CD14-positive monocyte (primary cell): ENCODE measurements at regions not wholly inside any gene's neighbourhood (a gene's known extent, or its start where the extent isn't known, plus 50 kb on each side); places are given as distances from the start of the nearest gene placed in this dataset.
A peak's percentile ranks its signal among the peaks of the same experiment; 100 is the strongest.

Experiments used
- DNase-seq, 3 donors: peaks; one replicate each; pipeline ENCODE4 v3.0.0-alpha.2; 2011 to 2022
- H2AFZ ChIP-seq: 2 replicates; pipeline ENCODE4 v1.6.0; 2012; ENCODE audit warnings: mild to moderate bottlenecking, low read depth, low read length, inconsistent platforms; ENCODE audit not compliant: insufficient read depth, poor library complexity, severe bottlenecking
- H3K27ac ChIP-seq, 2 donors: 1 replicate in 1 of 2; 2 replicates in 1 of 2; pipeline ENCODE4 v1.5.1; 2012 to 2013; ENCODE audit warnings: low read length in 2 of 2, control low read depth in 1 of 2, inconsistent platforms in 1 of 2, low read depth in 1 of 2, mild to moderate bottlenecking in 1 of 2
- H3K27me3 ChIP-seq, 2 donors: one replicate each; pipeline versions ENCODE4 v1.6.0 to v1.6.1; 2011 to 2013; ENCODE audit warnings: low read length in 2 of 2; ENCODE audit not compliant: control insufficient read depth in 2 of 2, insufficient read depth in 2 of 2
- H3K36me3 ChIP-seq, 2 donors: replicated peaks in 1 of 2; 1 replicate in 1 of 2; 2 replicates in 1 of 2; pipeline versions ENCODE4 v1.5.1 to v1.6.1; 2012 to 2013; ENCODE audit warnings: low read length in 2 of 2, control low read depth in 1 of 2, inconsistent platforms in 1 of 2, mild to moderate bottlenecking in 1 of 2; ENCODE audit not compliant: insufficient read depth in 2 of 2, control insufficient read depth in 1 of 2
- H3K4me1 ChIP-seq, 2 donors: 1 replicate in 1 of 2; 2 replicates in 1 of 2; pipeline versions ENCODE4 v1.5.1 to v1.6.1; 2012 to 2013; ENCODE audit warnings: low read length in 2 of 2, control low read depth in 1 of 2, inconsistent platforms in 1 of 2, mild to moderate bottlenecking in 1 of 2, moderate library complexity in 1 of 2; ENCODE audit not compliant: insufficient read depth in 2 of 2, control insufficient read depth in 1 of 2
- H3K4me2 ChIP-seq: replicated peaks from 2 replicates; pipeline ENCODE3; 2012; ENCODE audit warnings: low read length, moderate library complexity, mild to moderate bottlenecking; ENCODE audit not compliant: poor library complexity, severe bottlenecking; ENCODE audit errors: extremely low read depth
- H3K4me3 ChIP-seq, 3 experiments: fragments of 200-600 bp in 1 of 3; sonication (generic) in 1 of 3; replicated peaks in 1 of 3; 1 replicate in 2 of 3; 2 replicates in 1 of 3; pipeline ENCODE4 v1.5.1; 2011 to 2013; ENCODE audit warnings: low read length in 3 of 3, mild to moderate bottlenecking in 3 of 3, control low read depth in 2 of 3, low read depth in 2 of 3, inconsistent platforms in 1 of 3, moderate library complexity in 1 of 3
- H3K79me2 ChIP-seq: 2 replicates; pipeline ENCODE4 v1.6.0; 2012; ENCODE audit warnings: mild to moderate bottlenecking, control low read depth, inconsistent platforms, low read length, moderate library complexity; ENCODE audit not compliant: insufficient read depth
- H3K9ac ChIP-seq: 2 replicates; pipeline ENCODE4 v1.6.0; 2017; ENCODE audit warnings: low read length, mild to moderate bottlenecking; ENCODE audit not compliant: insufficient read depth, poor library complexity, severe bottlenecking
- H3K9me3 ChIP-seq, 2 donors: replicated peaks in 1 of 2; 1 replicate in 1 of 2; 2 replicates in 1 of 2; pipeline versions ENCODE4 v1.5.1 to v1.6.1; 2012 to 2013; ENCODE audit warnings: low read length in 2 of 2, control low read depth in 1 of 2; ENCODE audit not compliant: control insufficient read depth in 1 of 2, insufficient read depth in 1 of 2
- H4K20me1 ChIP-seq: 2 replicates; pipeline ENCODE4 v1.6.0; 2012; ENCODE audit warnings: mild to moderate bottlenecking, low read length, control low read depth, moderate library complexity; ENCODE audit not compliant: insufficient read depth
- H3K27ac Mint-ChIP-seq, 7 donors: one replicate each; pipeline ENCODE4 v1.8.0; 2020; ENCODE audit warnings: mild to moderate bottlenecking in 7 of 7, mixed read lengths in 7 of 7, moderate library complexity in 6 of 7, inconsistent platforms in 2 of 7
- H3K27me3 Mint-ChIP-seq, 3 donors: one replicate each; pipeline ENCODE4 v1.8.0; 2021 to 2022; ENCODE audit warnings: low read depth in 3 of 3, mild to moderate bottlenecking in 3 of 3, mixed read lengths in 3 of 3, moderate library complexity in 3 of 3, inconsistent platforms in 1 of 3
- H3K36me3 Mint-ChIP-seq, 2 donors: one replicate each; pipeline ENCODE4 v1.8.0; 2020; ENCODE audit warnings: mixed read lengths in 2 of 2, inconsistent platforms in 1 of 2, mild to moderate bottlenecking in 1 of 2
- H3K4me1 Mint-ChIP-seq: one replicate; pipeline ENCODE4 v1.8.0; 2020; ENCODE audit warnings: mild to moderate bottlenecking, mixed read lengths
- H3K4me3 Mint-ChIP-seq, 2 donors: one replicate each; pipeline ENCODE4 v1.8.0; 2020; ENCODE audit warnings: mild to moderate bottlenecking in 2 of 2, mixed read lengths in 2 of 2, moderate library complexity in 1 of 2
- H3K9me3 Mint-ChIP-seq, 7 donors: one replicate each; pipeline ENCODE4 v1.8.0; 2020 to 2022; ENCODE audit warnings: mixed read lengths in 7 of 7, mild to moderate bottlenecking in 6 of 7, moderate library complexity in 6 of 7, inconsistent platforms in 2 of 7
- WGBS: methylation state at CpG from one replicate; pipeline ENCODE4 v1.1.5; 2013; ENCODE audit warnings: missing lambda C conversion rate; ENCODE audit not compliant: insufficient coverage; 5-methylcytosine and 5-hydroxymethylcytosine counted together
- intact Hi-C, 2 donors: fragments of 100-400 bp; cut with micrococcal nuclease; formaldehyde crosslinking; loops; one replicate each; pipeline versions ENCODE4 v1.15.0 to v1.15.1; 2023
- TF ChIP-seq, protein P1 (sequence below): fragments of 200-600 bp; IDR thresholded peaks from one replicate; pipeline ENCODE4 v1.8.0; 2022; ENCODE audit warnings: antibody characterized with exemption, mild to moderate bottlenecking

DNA sequence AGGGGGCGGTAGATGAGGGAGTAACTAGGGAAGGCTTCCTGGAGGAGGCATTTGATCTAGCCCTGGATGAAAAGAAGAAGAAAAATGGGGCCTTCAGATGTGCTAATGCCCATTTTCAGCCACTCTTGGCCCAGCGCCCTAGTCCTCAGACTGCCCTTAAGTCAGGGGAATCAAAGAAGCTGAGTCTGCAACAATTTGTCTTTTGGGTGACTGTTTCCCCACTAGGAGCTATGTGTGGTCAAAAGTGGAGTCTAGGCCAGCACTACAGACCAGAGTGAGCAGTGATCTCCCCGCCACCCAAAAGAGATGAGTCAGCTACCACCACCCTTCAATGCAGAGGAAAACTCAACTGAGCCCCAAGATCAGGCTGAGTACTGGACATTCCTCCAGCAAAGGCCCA, 542.1 kb downstream of the BNC2 start:
- Histone ChIP-seq H3K4me2 (no peak overlapping the region), H4K20me1 (no peaks in the 10 kb centered on the region), H2AFZ (no peak overlapping the region), H3K4me1 (no peaks in the 10 kb centered on the region), H3K9me3 (no peaks in the 10 kb centered on the region), H3K9ac (no peak overlapping the region), H3K4me3 (no peak overlapping the region), H3K27ac (no peak overlapping the region), H3K36me3 (no peaks in the 10 kb centered on the region), H3K79me2 (no peaks in the 10 kb centered on the region), H3K27me3 (no peaks in the 10 kb centered on the region)
- H3K36me3 Mint-ChIP-seq: no peaks in the 10 kb centered on the region
- H3K27me3 Mint-ChIP-seq: peaks cover 0 to 2% (median 2%) of the 10 kb centered on the region in 3 donors
- no peak overlapping the region for H3K4me3 Mint-ChIP-seq
- 100% methylated on average over 3 of the region's 3 CpGs for WGBS
- H3K4me1 Mint-ChIP-seq: no peaks in the 10 kb centered on the region
- TF ChIP-seq, protein P1, sequence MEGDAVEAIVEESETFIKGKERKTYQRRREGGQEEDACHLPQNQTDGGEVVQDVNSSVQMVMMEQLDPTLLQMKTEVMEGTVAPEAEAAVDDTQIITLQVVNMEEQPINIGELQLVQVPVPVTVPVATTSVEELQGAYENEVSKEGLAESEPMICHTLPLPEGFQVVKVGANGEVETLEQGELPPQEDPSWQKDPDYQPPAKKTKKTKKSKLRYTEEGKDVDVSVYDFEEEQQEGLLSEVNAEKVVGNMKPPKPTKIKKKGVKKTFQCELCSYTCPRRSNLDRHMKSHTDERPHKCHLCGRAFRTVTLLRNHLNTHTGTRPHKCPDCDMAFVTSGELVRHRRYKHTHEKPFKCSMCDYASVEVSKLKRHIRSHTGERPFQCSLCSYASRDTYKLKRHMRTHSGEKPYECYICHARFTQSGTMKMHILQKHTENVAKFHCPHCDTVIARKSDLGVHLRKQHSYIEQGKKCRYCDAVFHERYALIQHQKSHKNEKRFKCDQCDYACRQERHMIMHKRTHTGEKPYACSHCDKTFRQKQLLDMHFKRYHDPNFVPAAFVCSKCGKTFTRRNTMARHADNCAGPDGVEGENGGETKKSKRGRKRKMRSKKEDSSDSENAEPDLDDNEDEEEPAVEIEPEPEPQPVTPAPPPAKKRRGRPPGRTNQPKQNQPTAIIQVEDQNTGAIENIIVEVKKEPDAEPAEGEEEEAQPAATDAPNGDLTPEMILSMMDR: no peak
- DNase-seq: no peak
- peak overlapping the region in 2 of 7 donors; percentile 63 to 64 for H3K27ac Mint-ChIP-seq
- H3K9me3 Mint-ChIP-seq: peaks cover 0 to 13% (median 3%) of the 10 kb centered on the region in 7 donors
- intact Hi-C loops: no loop called here

DNA sequence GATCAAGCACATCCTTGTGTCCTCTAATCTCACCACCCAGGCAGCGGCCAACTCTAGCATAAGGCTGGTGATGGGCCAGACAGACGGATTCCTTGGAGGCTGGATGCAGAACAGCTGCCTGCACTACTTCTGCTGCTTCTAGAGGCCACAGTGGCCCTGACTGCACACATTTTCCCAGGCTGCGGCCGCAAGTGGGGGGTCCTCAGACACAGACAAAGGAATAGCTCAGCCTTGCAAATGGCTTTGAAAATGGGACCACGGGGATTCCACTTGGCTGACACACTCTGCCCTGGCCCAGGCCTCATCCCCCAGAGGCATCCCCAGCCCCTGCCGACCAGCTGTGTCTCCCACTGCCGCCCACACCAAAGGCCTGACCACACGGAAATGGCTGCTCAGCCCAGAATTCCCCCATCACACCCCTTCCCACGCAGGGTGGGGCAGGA, 540.8 kb downstream of the BNC2 start:
- H3K27me3 Mint-ChIP-seq: peaks cover 0 to 2% (median 2%) of the 10 kb centered on the region in 3 donors
- WGBS: 95% methylated on average over 5 of the region's 9 CpGs

More for the DNA sequence above, 540.8 kb downstream of the BNC2 start:
- Histone ChIP-seq H3K36me3 (no peaks in the 10 kb centered on the region), H4K20me1 (no peaks in the 10 kb centered on the region), H3K27ac (no peak overlapping the region), H3K27me3 (no peaks in the 10 kb centered on the region), H3K79me2 (no peaks in the 10 kb centered on the region), H2AFZ (no peak overlapping the region), H3K9ac (no peak overlapping the region), H3K4me2 (no peak overlapping the region), H3K4me3 (no peak overlapping the region), H3K9me3 (no peaks in the 10 kb centered on the region), H3K4me1 (no peaks in the 10 kb centered on the region)
- Mint-ChIP-seq H3K27ac (no peak overlapping the region), H3K4me1 (no peaks in the 10 kb centered on the region), H3K36me3 (no peaks in the 10 kb centered on the region), H3K4me3 (no peak overlapping the region), H3K9me3 (peaks cover 0 to 16% (median 5%) of the 10 kb centered on the region in 7 donors)
- intact Hi-C loops: no loop called here
- DNase-seq: no peak
- TF ChIP-seq, protein P1: no peak
